ENCODE measurements at regions not wholly inside any gene's neighbourhood (a gene's known extent, or its start where the extent isn't known, plus 50 kb on each side); places are given as distances from the start of the nearest gene placed in this dataset.

GRCh38 chr2:176675271-176675949 lies 406.2 kb downstream of the MTX2 start:
- H3K4me3 Mint-ChIP-seq = no peak overlapping the region
- DNase-seq = no peak
- no peaks in the 10 kb centered on the region for H3K9me3 Mint-ChIP-seq
- H3K4me1 Mint-ChIP-seq = peaks cover 33% of the 10 kb centered on the region
- no peak for TF ChIP-seq CTCF (IDR thresholded peaks at IDR 0.05)
- peaks cover 4% of the 10 kb centered on the region for H3K27me3 Mint-ChIP-seq (ENCODE audit: low read depth, poor library complexity)
- no peak overlapping the region for H3K27ac Mint-ChIP-seq
- no peaks in the 10 kb centered on the region for H3K36me3 Mint-ChIP-seq (ENCODE audit: low read depth)

DNA sequence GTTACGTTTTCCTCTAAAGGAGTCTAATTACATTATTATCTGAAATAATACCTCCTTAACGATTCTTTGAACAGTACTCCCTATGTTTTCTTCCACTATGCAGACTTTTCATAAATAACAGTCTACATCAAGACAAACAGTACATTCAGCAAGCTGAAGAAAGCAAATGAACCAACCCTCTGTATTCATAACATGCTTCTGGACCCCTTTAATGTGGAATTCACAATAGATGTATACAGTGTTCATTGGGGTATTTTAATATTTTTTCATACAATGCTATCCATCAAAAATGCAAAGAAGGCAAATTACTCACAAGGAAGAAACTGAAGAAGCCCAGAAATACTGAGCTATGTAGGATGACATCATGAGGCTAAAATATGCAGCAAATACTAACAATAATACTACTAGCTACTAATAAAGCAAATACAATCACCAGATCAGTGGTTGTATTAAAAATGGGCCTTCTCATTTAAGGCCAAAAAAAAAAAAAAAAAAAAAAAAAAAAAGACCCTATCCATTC lies 408.6 kb downstream of the MTX2 start:
- no peak for TF ChIP-seq CTCF (IDR thresholded peaks at IDR 0.05)
- Mint-ChIP-seq H3K36me3 (ENCODE audit: low read depth) (no peaks in the 10 kb centered on the region), H3K9me3 (no peaks in the 10 kb centered on the region), H3K27ac (no peak overlapping the region), H3K27me3 (ENCODE audit: low read depth, poor library complexity) (peaks cover 4% of the 10 kb centered on the region), H3K4me1 (peaks cover 37% of the 10 kb centered on the region), H3K4me3 (no peak overlapping the region)
- no peak for DNase-seq

DNA sequence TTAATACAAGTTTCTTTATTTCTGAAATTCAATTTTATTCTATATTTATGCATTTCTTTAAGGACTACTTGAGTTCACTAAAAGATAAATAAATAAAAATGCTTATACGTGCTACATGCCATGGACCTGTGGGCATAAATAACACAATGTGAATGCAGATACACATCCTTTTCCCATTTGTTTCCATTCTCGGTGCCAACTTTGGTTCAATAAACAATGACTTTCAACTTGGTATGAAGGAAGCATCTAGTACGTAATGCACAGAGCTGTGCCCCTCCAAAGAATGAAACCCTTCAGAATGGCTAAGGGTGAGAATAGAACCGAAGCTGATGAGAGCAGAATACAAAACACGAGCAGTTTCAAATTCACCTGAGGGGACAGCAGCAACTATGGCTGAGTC lies 409.3 kb downstream of the MTX2 start:
- Mint-ChIP-seq H3K4me1 (peaks cover 40% of the 10 kb centered on the region), H3K4me3 (no peak overlapping the region), H3K36me3 (ENCODE audit: low read depth) (no peaks in the 10 kb centered on the region), H3K27me3 (ENCODE audit: low read depth, poor library complexity) (peaks cover 4% of the 10 kb centered on the region), H3K9me3 (no peaks in the 10 kb centered on the region), H3K27ac (no peak overlapping the region)
- DNase-seq = no peak
- no peak for TF ChIP-seq CTCF (IDR thresholded peaks at IDR 0.05)

GRCh38 chr2:176679061-176679669 lies 409.9 kb downstream of the MTX2 start:
- H3K4me1 Mint-ChIP-seq = peaks cover 40% of the 10 kb centered on the region
- H3K4me3 Mint-ChIP-seq = no peak overlapping the region
- no peak overlapping the region for H3K27ac Mint-ChIP-seq
- no peaks in the 10 kb centered on the region for H3K36me3 Mint-ChIP-seq (ENCODE audit: low read depth)
- no peaks in the 10 kb centered on the region for H3K9me3 Mint-ChIP-seq
- DNase-seq = no peak
- no peak for TF ChIP-seq CTCF (IDR thresholded peaks at IDR 0.05)
- H3K27me3 Mint-ChIP-seq (ENCODE audit: low read depth, poor library complexity) = peaks cover 4% of the 10 kb centered on the region

- no peaks in the 10 kb centered on the region for H3K36me3 Mint-ChIP-seq (ENCODE audit: low read depth)
- no peak for TF ChIP-seq CTCF (IDR thresholded peaks at IDR 0.05)
- no peak for DNase-seq
- H3K4me3 Mint-ChIP-seq = no peak overlapping the region
- peaks cover 32% of the 10 kb centered on the region for H3K4me1 Mint-ChIP-seq
- no peak overlapping the region for H3K27ac Mint-ChIP-seq
- no peaks in the 10 kb centered on the region for H3K9me3 Mint-ChIP-seq
- H3K27me3 Mint-ChIP-seq (ENCODE audit: low read depth, poor library complexity) = peaks cover 4% of the 10 kb centered on the region
These were observed 411.8 kb downstream of the MTX2 start for GRCh38 chr2:176680916-176681516.
